Colonic mucosa (tissue), 4 donors: ENCODE measurements at regions not wholly inside any gene's neighbourhood (a gene's known extent, or its start where the extent isn't known, plus 50 kb on each side); places are given as distances from the start of the nearest gene placed in this dataset.

Source experiments
- DNase-seq: peaks from one replicate; pipeline ENCODE4 v3.0.0-alpha.2; 2020
- H3K27ac ChIP-seq: fragments of 200-600 bp; one replicate; pipeline ENCODE4 v1.8.0; 2021
- H3K27me3 ChIP-seq: fragments of 200-600 bp; one replicate; pipeline ENCODE4 v1.8.0; 2021
- H3K36me3 ChIP-seq: fragments of 200-600 bp; one replicate; pipeline ENCODE4 v1.8.0; 2021
- H3K4me1 ChIP-seq: fragments of 200-600 bp; one replicate; pipeline ENCODE4 v1.8.0; 2021; ENCODE audit warnings: mild to moderate bottlenecking
- H3K4me3 ChIP-seq: fragments of 200-600 bp; one replicate; pipeline ENCODE4 v1.8.0; 2021
- H3K9ac ChIP-seq, 2 donors: one replicate each; pipeline ENCODE4 v1.7.0; 2013; ENCODE audit warnings: control low read depth in 2 of 2, low read depth in 2 of 2, low read length in 2 of 2
- H3K9me3 ChIP-seq: fragments of 200-600 bp; one replicate; pipeline ENCODE4 v1.8.0; 2021
- CTCF ChIP-seq: fragments of 200-600 bp; IDR thresholded peaks from one replicate; pipeline ENCODE4 v1.8.0; 2022; ENCODE audit warnings: antibody characterized with exemption, mild to moderate bottlenecking
- intact Hi-C: fragments of 100-400 bp; cut with DNase I; formaldehyde crosslinking; loops from one replicate; pipeline ENCODE4 v1.14.1; 2022
- donor health status: healthy.
- donor health status: DM: no; HTN: no; CAD: no.
- donor health status: DM: no; HTN: no; CAD: no.

GRCh38 chr9:99602854-99603253, 218.8 kb upstream of the NR4A3 start:
- Histone ChIP-seq H3K4me3 (no peak overlapping the region), H3K4me1 (no peaks in the 10 kb centered on the region), H3K9me3 (no peaks in the 10 kb centered on the region), H3K27ac (no peak overlapping the region), H3K9ac (no peak overlapping the region), H3K27me3 (no peaks in the 10 kb centered on the region), H3K36me3 (no peaks in the 10 kb centered on the region)
- intact Hi-C loops = no loop called here
- no peak for DNase-seq
- no peak for TF ChIP-seq CTCF

- H3K27me3 ChIP-seq = no peaks in the 10 kb centered on the region
- H3K27ac ChIP-seq = no peak overlapping the region
- H3K9ac ChIP-seq = no peak overlapping the region
- no peaks in the 10 kb centered on the region for H3K36me3 ChIP-seq
- intact Hi-C loops = no loop called here
- H3K4me3 ChIP-seq = no peak overlapping the region
- no peak for TF ChIP-seq CTCF
- H3K9me3 ChIP-seq = no peaks in the 10 kb centered on the region
- DNase-seq = no peak
- H3K4me1 ChIP-seq = no peaks in the 10 kb centered on the region
Observed at GRCh38 chr9:99605016-99605743, 216.5 kb upstream of the NR4A3 start.

GRCh38 chr9:99606296-99606695, 215.4 kb upstream of the NR4A3 start:
- DNase-seq = no peak
- H3K27me3 ChIP-seq = no peaks in the 10 kb centered on the region
- no peak overlapping the region for H3K9ac ChIP-seq
- no peaks in the 10 kb centered on the region for H3K36me3 ChIP-seq
- H3K4me3 ChIP-seq = no peak overlapping the region
- no peaks in the 10 kb centered on the region for H3K4me1 ChIP-seq
- intact Hi-C loops = no loop called here
- no peak overlapping the region for H3K27ac ChIP-seq
- H3K9me3 ChIP-seq = no peaks in the 10 kb centered on the region
- TF ChIP-seq CTCF = no peak

- Histone ChIP-seq H3K27me3 (no peaks in the 10 kb centered on the region), H3K4me3 (no peak overlapping the region), H3K9ac (no peak overlapping the region), H3K4me1 (no peaks in the 10 kb centered on the region), H3K9me3 (no peaks in the 10 kb centered on the region), H3K27ac (no peak overlapping the region), H3K36me3 (no peaks in the 10 kb centered on the region)
- no peak for DNase-seq
- no peak for TF ChIP-seq CTCF
- intact Hi-C loops = no loop called here
Observed at GRCh38 chr9:99606957-99607356, 214.7 kb upstream of the NR4A3 start.

- Histone ChIP-seq H3K9me3 (no peaks in the 10 kb centered on the region), H3K27me3 (no peaks in the 10 kb centered on the region), H3K36me3 (no peaks in the 10 kb centered on the region), H3K27ac (no peak overlapping the region), H3K4me1 (no peaks in the 10 kb centered on the region), H3K9ac (no peak overlapping the region), H3K4me3 (no peak overlapping the region)
- no peak for TF ChIP-seq CTCF
- DNase-seq = no peak
- intact Hi-C loops = no loop called here
Observed at GRCh38 chr9:99607842-99608448, 213.7 kb upstream of the NR4A3 start.
